DND-41 (cell line): ENCODE measurements at regions not wholly inside any gene's neighbourhood (a gene's known extent, or its start where the extent isn't known, plus 50 kb on each side); places are given as distances from the start of the nearest gene placed in this dataset.

ENCODE experiments used
- ATAC-seq: fragments of 200-7000 bp; cut with Tn5 transposase; 3 replicates; pipeline ENCODE4 v1.9.1; 2021; ENCODE audit warnings: low read depth; ENCODE audit not compliant: insufficient read depth
- DNase-seq: peaks from one replicate; pipeline ENCODE4 v3.0.0-alpha.2; 2020
- H2AFZ ChIP-seq: 2 replicates; pipeline ENCODE4 v1.6.0; 2012; ENCODE audit warnings: low read depth, low read length
- H3K27ac ChIP-seq: 2 replicates; pipeline ENCODE4 v1.5.1; 2012; ENCODE audit warnings: low read length, inconsistent platforms
- H3K27me3 ChIP-seq: fragments of 200-600 bp; sonication (generic); 2 replicates; pipeline ENCODE4 v1.6.0; 2012; ENCODE audit warnings: low read length, mild to moderate bottlenecking, inconsistent platforms; ENCODE audit not compliant: insufficient read depth, poor library complexity
- H3K36me3 ChIP-seq: 2 replicates; pipeline ENCODE4 v1.5.1; 2012; ENCODE audit warnings: low read length, inconsistent platforms; ENCODE audit not compliant: insufficient read depth
- H3K4me1 ChIP-seq: 2 replicates; pipeline ENCODE4 v1.5.1; 2012; ENCODE audit warnings: mild to moderate bottlenecking, low read length; ENCODE audit not compliant: insufficient read depth
- H3K4me2 ChIP-seq: 2 replicates; pipeline ENCODE4 v1.6.0; 2012; ENCODE audit warnings: mild to moderate bottlenecking, moderate library complexity, low read length, inconsistent platforms; ENCODE audit not compliant: insufficient read depth
- H3K4me3 ChIP-seq, 2 experiments: fragments of 200-600 bp in 1 of 2; shearing (Covaris generic) in 1 of 2; 2 replicates each; pipeline ENCODE4 v1.5.1; 2012 to 2016; ENCODE audit warnings: inconsistent platforms in 2 of 2, low read length in 2 of 2, mild to moderate bottlenecking in 2 of 2, low read depth in 1 of 2, moderate library complexity in 1 of 2
- H3K79me2 ChIP-seq: 2 replicates; pipeline ENCODE4 v1.6.0; 2012; ENCODE audit warnings: low read length, inconsistent platforms; ENCODE audit not compliant: insufficient read depth
- H3K9ac ChIP-seq: 2 replicates; pipeline ENCODE4 v1.6.0; 2012; ENCODE audit warnings: low read depth, mild to moderate bottlenecking, inconsistent platforms, low read length, moderate library complexity
- H3K9me3 ChIP-seq: 2 replicates; pipeline ENCODE4 v1.5.1; 2012; ENCODE audit warnings: low read length, moderate library complexity, mild to moderate bottlenecking, inconsistent platforms; ENCODE audit not compliant: insufficient read depth, severe bottlenecking
- H4K20me1 ChIP-seq: 2 replicates; pipeline ENCODE4 v1.6.0; 2012; ENCODE audit warnings: low read length; ENCODE audit not compliant: insufficient read depth
- EZH2 ChIP-seq: IDR thresholded peaks from 3 replicates; pipeline ENCODE4 v1.6.1; 2012; ENCODE audit warnings: borderline replicate concordance, low read depth, mild to moderate bottlenecking, moderate library complexity, low read length, inconsistent platforms; ENCODE audit not compliant: severe bottlenecking
- TF ChIP-seq, protein P1 (sequence below): IDR thresholded peaks from 2 replicates; pipeline ENCODE4 v1.5.1; 2012; ENCODE audit warnings: borderline replicate concordance, low read length, moderate library complexity, mild to moderate bottlenecking; ENCODE audit not compliant: poor library complexity, severe bottlenecking; ENCODE audit errors: extremely low read depth

DNA sequence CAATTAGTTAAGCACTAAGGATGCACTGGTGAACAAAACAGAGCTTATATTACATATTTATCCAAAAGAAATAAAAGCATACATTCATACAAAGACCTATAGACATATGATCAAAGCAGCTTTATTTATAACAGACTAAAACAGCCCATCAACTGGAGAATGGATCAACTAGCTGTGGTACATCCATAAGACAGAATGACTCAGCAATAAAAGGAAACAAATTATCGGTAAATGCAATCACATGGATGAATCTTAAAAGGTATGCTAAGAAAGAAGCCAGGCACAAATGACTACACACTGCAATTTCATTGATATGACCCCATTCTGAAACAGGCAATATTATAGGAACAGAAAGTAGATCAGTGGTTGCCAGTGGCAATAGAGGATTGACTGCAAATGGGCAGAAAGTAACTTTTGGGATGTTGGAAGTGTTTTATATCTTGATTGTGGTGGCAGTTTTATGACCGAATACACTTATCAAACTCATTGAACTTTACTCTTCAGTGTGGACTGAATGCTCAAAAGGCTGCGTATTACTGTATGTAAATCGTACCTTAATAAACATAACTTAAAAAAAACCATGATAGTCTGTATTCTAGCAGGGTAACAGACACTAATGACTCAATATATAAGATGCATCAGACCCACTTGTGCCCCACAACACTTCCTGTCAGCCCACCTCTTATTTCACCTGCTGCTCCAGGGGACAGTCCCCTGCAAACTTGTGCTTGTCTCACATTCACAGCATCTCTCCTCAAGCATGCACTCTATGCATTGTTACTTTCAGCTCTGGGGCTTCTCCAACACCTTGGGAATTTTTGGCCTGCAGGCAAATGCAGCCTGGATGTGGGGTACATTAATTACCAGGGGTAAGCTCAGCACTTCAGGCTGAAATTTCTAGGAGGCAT, 59.1 kb downstream of the MID1IP1 start:
- H3K9ac ChIP-seq: no peak overlapping the region
- ATAC-seq: no peak; the same call in 2 of the 3 replicates
- no peak overlapping the region for H3K27ac ChIP-seq
- no peaks in the 10 kb centered on the region for H3K79me2 ChIP-seq
- H4K20me1 ChIP-seq: no peaks in the 10 kb centered on the region
- H3K4me1 ChIP-seq: peaks cover 3% of the 10 kb centered on the region; the same call in 1 of the 2 replicates
- H3K27me3 ChIP-seq: no peaks in the 10 kb centered on the region
- no peak for TF ChIP-seq EZH2
- TF ChIP-seq, protein P1, sequence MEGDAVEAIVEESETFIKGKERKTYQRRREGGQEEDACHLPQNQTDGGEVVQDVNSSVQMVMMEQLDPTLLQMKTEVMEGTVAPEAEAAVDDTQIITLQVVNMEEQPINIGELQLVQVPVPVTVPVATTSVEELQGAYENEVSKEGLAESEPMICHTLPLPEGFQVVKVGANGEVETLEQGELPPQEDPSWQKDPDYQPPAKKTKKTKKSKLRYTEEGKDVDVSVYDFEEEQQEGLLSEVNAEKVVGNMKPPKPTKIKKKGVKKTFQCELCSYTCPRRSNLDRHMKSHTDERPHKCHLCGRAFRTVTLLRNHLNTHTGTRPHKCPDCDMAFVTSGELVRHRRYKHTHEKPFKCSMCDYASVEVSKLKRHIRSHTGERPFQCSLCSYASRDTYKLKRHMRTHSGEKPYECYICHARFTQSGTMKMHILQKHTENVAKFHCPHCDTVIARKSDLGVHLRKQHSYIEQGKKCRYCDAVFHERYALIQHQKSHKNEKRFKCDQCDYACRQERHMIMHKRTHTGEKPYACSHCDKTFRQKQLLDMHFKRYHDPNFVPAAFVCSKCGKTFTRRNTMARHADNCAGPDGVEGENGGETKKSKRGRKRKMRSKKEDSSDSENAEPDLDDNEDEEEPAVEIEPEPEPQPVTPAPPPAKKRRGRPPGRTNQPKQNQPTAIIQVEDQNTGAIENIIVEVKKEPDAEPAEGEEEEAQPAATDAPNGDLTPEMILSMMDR: no peak
- no peak overlapping the region for H3K4me2 ChIP-seq
- H3K9me3 ChIP-seq: no peaks in the 10 kb centered on the region
- no peaks in the 10 kb centered on the region for H3K36me3 ChIP-seq
- no peak overlapping the region for H3K4me3 ChIP-seq
- DNase-seq: no peak
- H2AFZ ChIP-seq: no peak overlapping the region

DNA sequence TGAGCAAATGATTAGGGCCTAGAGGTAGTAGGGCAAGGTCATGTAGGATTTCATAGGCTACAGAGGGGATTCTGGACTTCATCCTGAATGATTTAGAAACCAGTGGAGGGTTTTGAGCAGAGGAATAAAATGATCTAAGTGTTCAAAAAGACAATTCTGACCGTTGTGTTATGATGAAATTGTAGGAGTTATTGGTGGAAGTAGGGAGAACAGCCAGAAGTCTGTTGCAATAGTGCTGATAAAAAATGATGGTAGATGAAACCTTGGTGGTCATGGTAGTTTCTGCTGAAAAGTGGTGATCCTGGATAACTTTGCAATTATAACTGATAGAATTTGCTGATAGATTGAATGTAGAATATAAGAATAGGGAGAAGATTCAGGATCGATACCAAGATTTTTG, 60.2 kb downstream of the MID1IP1 start:
- Histone ChIP-seq H3K79me2 (no peaks in the 10 kb centered on the region), H2AFZ (no peak overlapping the region), H3K9me3 (no peaks in the 10 kb centered on the region), H3K27me3 (no peaks in the 10 kb centered on the region), H3K27ac (no peak overlapping the region), H3K4me3 (no peak overlapping the region), H3K9ac (no peak overlapping the region), H4K20me1 (no peaks in the 10 kb centered on the region), H3K36me3 (no peaks in the 10 kb centered on the region), H3K4me2 (no peak overlapping the region), H3K4me1 (peaks cover 3% of the 10 kb centered on the region; the same call in 1 of the 2 replicates)
- TF ChIP-seq EZH2: no peak
- TF ChIP-seq, protein P1: no peak
- DNase-seq (no peak), ATAC-seq (no peak)

DNA sequence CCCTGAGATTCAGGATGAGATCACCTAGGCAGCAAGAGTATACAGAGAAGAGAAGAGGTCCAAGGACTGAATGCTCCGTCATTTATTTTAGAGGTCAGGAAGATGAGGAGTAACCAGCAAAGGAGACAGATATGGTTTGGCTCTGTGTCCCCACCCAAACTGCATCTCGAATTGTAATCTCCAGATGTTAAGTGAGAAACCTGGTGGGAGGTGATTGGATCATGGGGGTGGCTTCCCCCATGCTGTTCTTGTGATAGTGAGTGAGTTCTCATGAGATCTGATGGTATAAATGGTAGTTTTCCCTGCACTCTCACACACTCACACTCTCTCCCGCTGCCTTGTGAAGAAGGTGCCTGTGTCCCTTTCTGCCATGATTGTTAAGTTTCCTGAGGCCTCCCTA, 60.8 kb downstream of the MID1IP1 start:
- no peak for ATAC-seq
- no peak for TF ChIP-seq EZH2
- TF ChIP-seq, protein P1: no peak
- Histone ChIP-seq H3K4me3 (no peak overlapping the region), H3K79me2 (no peaks in the 10 kb centered on the region), H3K4me1 (peaks cover 3% of the 10 kb centered on the region; the same call in 1 of the 2 replicates), H3K9ac (no peak overlapping the region), H4K20me1 (no peaks in the 10 kb centered on the region), H3K9me3 (no peaks in the 10 kb centered on the region), H3K27me3 (no peaks in the 10 kb centered on the region), H3K27ac (no peak overlapping the region), H2AFZ (no peak overlapping the region), H3K4me2 (no peak overlapping the region), H3K36me3 (no peaks in the 10 kb centered on the region)
- DNase-seq: no peak

DNA sequence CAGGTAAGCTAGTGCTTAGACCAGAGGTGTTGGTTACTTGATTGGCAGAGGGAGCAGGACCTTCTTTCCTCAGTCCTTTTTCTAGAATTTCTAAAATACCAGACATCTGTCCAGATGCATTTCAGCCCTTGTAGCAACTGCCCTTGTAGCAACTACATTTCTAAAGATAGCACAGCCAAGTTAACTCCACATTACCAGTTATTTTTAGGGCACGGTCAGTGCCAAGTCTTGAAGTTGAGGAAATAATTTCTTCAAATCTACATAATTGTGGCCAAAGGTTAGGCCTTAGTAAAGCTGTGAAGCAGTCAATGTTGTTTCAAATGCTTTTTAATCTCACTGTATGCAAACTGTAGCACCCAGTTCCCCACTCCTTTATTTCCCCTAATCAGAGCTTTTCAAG, 62.9 kb downstream of the MID1IP1 start:
- no peak overlapping the region for H3K9ac ChIP-seq
- H3K4me3 ChIP-seq: no peak overlapping the region
- ATAC-seq: no peak
- peaks cover 6% of the 10 kb centered on the region for H3K4me1 ChIP-seq
- no peaks in the 10 kb centered on the region for H3K79me2 ChIP-seq
- H2AFZ ChIP-seq: no peak overlapping the region
- H3K9me3 ChIP-seq: no peaks in the 10 kb centered on the region
- H3K36me3 ChIP-seq: no peaks in the 10 kb centered on the region
- no peak overlapping the region for H3K27ac ChIP-seq
- no peak for TF ChIP-seq EZH2
- TF ChIP-seq, protein P1: no peak
- no peaks in the 10 kb centered on the region for H4K20me1 ChIP-seq
- no peaks in the 10 kb centered on the region for H3K27me3 ChIP-seq
- no peak overlapping the region for H3K4me2 ChIP-seq
- no peak for DNase-seq
